IMR-90 (cell line): ENCODE measurements at regions not wholly inside any gene's neighbourhood (a gene's known extent, or its start where the extent isn't known, plus 50 kb on each side); places are given as distances from the start of the nearest gene placed in this dataset.

Source experiments
- ATAC-seq: fragments of 200-7000 bp; cut with Tn5 transposase; 2 replicates; pipeline ENCODE4 v1.9.1; 2020; ENCODE audit warnings: low read depth, mild to moderate bottlenecking, moderate library complexity
- BruUV-seq: library from RNA; stranded (reverse); fragments of 400-500 nt; replicated peaks from 2 replicates; lab custom pipeline; 2021; lab: Mats Ljungman, UMichigan
- CTCF ChIA-PET: fragments of 300-600 bp; formaldehyde crosslinking; extraction: SDS; loops from one replicate; lab custom pipeline; 2021; ENCODE audit warnings: antibody characterized with exemption; lab: Yijun Ruan, JAX
- POLR2A ChIA-PET: fragments of 300-600 bp; sonication (Branson Sonifier 250); formaldehyde crosslinking; loops from one replicate; lab custom pipeline; 2022; ENCODE audit warnings: antibody characterized with exemption; ENCODE audit not compliant: unreplicated experiment; lab: Charles Lee
- DNase-seq: peaks from one replicate; pipeline ENCODE4 v3.0.0; 2013
- H2AFZ ChIP-seq: replicated peaks from 2 replicates; pipeline ENCODE3; 2013; ENCODE audit warnings: low read length, mild to moderate bottlenecking; ENCODE audit not compliant: poor library complexity
- H2AK5ac ChIP-seq: 2 replicates; pipeline ENCODE4 v1.6.1; 2013; ENCODE audit warnings: low read depth, low read length, inconsistent platforms
- H2AK9ac ChIP-seq: replicated peaks from 2 replicates; pipeline ENCODE3; 2013; ENCODE audit warnings: mild to moderate bottlenecking, low read depth, low read length, moderate library complexity; ENCODE audit not compliant: poor library complexity
- H2BK120ac ChIP-seq: 2 replicates; pipeline ENCODE4 v1.6.1; 2013; ENCODE audit warnings: low read depth, low read length, inconsistent platforms
- H2BK15ac ChIP-seq: 3 replicates; pipeline ENCODE4 v1.6.1; 2013; ENCODE audit warnings: low read depth, low read length, inconsistent platforms
- H2BK20ac ChIP-seq: 2 replicates; pipeline ENCODE4 v1.6.1; 2013; ENCODE audit warnings: low read depth, mild to moderate bottlenecking, inconsistent platforms, low read length, moderate library complexity
- H2BK5ac ChIP-seq: 2 replicates; pipeline ENCODE4 v1.6.1; 2013; ENCODE audit warnings: mild to moderate bottlenecking, low read depth, low read length, inconsistent platforms; ENCODE audit not compliant: poor library complexity, severe bottlenecking
- H3K14ac ChIP-seq: replicated peaks from 2 replicates; pipeline ENCODE4 v1.6.1; 2013; ENCODE audit warnings: low read depth, low read length, inconsistent platforms
- H3K18ac ChIP-seq: 2 replicates; pipeline ENCODE4 v1.6.1; 2013; ENCODE audit warnings: low read depth, low read length, control low read depth
- H3K23ac ChIP-seq: 2 replicates; pipeline ENCODE4 v1.6.1; 2013; ENCODE audit warnings: low read depth, low read length, inconsistent platforms
- H3K27ac ChIP-seq: 2 replicates; pipeline ENCODE4 v1.5.1; 2013; ENCODE audit warnings: mild to moderate bottlenecking, control low read depth, low read length; ENCODE audit not compliant: insufficient read depth
- H3K27me3 ChIP-seq: 2 replicates; pipeline ENCODE4 v1.6.1; 2013; ENCODE audit warnings: low read length; ENCODE audit not compliant: control insufficient read depth, insufficient read depth
- H3K36me3 ChIP-seq: 2 replicates; pipeline ENCODE4 v1.6.1; 2013; ENCODE audit warnings: low read length, mixed read lengths; ENCODE audit not compliant: control insufficient read depth, insufficient read depth
- H3K4ac ChIP-seq: 2 replicates; pipeline ENCODE4 v1.6.1; 2013; ENCODE audit warnings: low read depth, low read length, inconsistent platforms
- H3K4me1 ChIP-seq: 2 replicates; pipeline ENCODE4 v1.6.1; 2013; ENCODE audit warnings: low read length, mixed read lengths; ENCODE audit not compliant: control insufficient read depth, insufficient read depth
- H3K4me2 ChIP-seq: 2 replicates; pipeline ENCODE4 v1.6.1; 2013; ENCODE audit warnings: low read depth, mild to moderate bottlenecking, control low read depth, low read length, moderate library complexity
- H3K4me3 ChIP-seq: 2 replicates; pipeline ENCODE4 v1.5.1; 2013; ENCODE audit warnings: low read depth, mild to moderate bottlenecking, control low read depth, low read length, moderate library complexity; ENCODE audit not compliant: insufficient read depth
- H3K56ac ChIP-seq: 2 replicates; pipeline ENCODE4 v1.6.1; 2013; ENCODE audit warnings: low read length, inconsistent platforms; ENCODE audit not compliant: insufficient read depth; ENCODE audit errors: extremely low read depth
- H3K79me1 ChIP-seq, 2 experiments: 2 replicates each; pipeline ENCODE4 v1.6.1; 2013; ENCODE audit warnings: low read length in 2 of 2, inconsistent platforms in 1 of 2, low read depth in 1 of 2
- H3K9ac ChIP-seq: 2 replicates; pipeline ENCODE4 v1.6.1; 2013; ENCODE audit warnings: low read depth, low read length, control low read depth
- H3K9me1 ChIP-seq: 2 replicates; pipeline ENCODE4 v1.6.1; 2013; ENCODE audit warnings: low read length, inconsistent platforms; ENCODE audit not compliant: insufficient read depth
- H3K9me3 ChIP-seq: 2 replicates; pipeline ENCODE4 v1.6.1; 2013; ENCODE audit warnings: low read length; ENCODE audit not compliant: control insufficient read depth, insufficient read depth
- H4K20me1 ChIP-seq: 2 replicates; pipeline ENCODE4 v1.6.1; 2013; ENCODE audit warnings: low read length, inconsistent platforms; ENCODE audit not compliant: insufficient read depth
- H4K5ac ChIP-seq: 2 replicates; pipeline ENCODE4 v1.6.1; 2013; ENCODE audit warnings: mild to moderate bottlenecking, low read depth, low read length, control low read depth
- H4K8ac ChIP-seq, 2 experiments: 2 replicates each; pipeline ENCODE4 v1.6.1; 2013; ENCODE audit warnings: low read depth in 2 of 2, low read length in 2 of 2, control low read depth in 1 of 2, inconsistent platforms in 1 of 2
- H4K91ac ChIP-seq: 2 replicates; pipeline ENCODE4 v1.6.1; 2013; ENCODE audit warnings: low read depth, low read length, inconsistent platforms; ENCODE audit not compliant: insufficient read depth
- RAD21 ChIP-seq: IDR thresholded peaks from 2 replicates; pipeline ENCODE4 v1.6.1; 2012; ENCODE audit warnings: low read length, improper control_type of control experiment
- RCOR1 ChIP-seq: IDR thresholded peaks from 2 replicates; pipeline ENCODE4 v1.6.1; 2012; ENCODE audit warnings: mild to moderate bottlenecking, low read length, improper control_type of control experiment; ENCODE audit not compliant: insufficient replicate concordance
- USF2 ChIP-seq: fragments of 150-350 bp; IDR thresholded peaks from 2 replicates; pipeline ENCODE4 v1.6.1; 2017; ENCODE audit warnings: mild to moderate bottlenecking, antibody characterized with exemption, low read length, low read depth
- WGBS, 2 experiments: methylation state at CpG; one replicate each; pipeline versions ENCODE4 v1.1.5 to v1.1.7; 2013; ENCODE audit warnings: missing lambda C conversion rate in 2 of 2; ENCODE audit not compliant: insufficient read length in 1 of 2; ENCODE audit errors: extremely low coverage in 2 of 2; 5-methylcytosine and 5-hydroxymethylcytosine counted together
- dilution Hi-C: fragments of 300-500 bp; cut with HindIII; formaldehyde crosslinking; loops from one replicate; pipeline ENCODE4 v1.14.3; 2018; ENCODE audit warnings: low sequenced_read_pairs; ENCODE audit not compliant: unreplicated experiment
- in situ Hi-C: fragments of 300-500 bp; cut with MboI; formaldehyde crosslinking; loops from 3 replicates; pipeline ENCODE4 v1.14.3; 2019; ENCODE audit warnings: low sequenced_read_pairs, inconsistent platforms, mixed read lengths
- intact Hi-C: fragments of 100-400 bp; cut with micrococcal nuclease; formaldehyde crosslinking; loops from 2 replicates; pipeline ENCODE4 v1.10.0; 2022

GRCh38 chr13:99757756-99758459, 213.7 kb downstream of the ZIC5 start:
- no peaks in the 10 kb centered on the region for H3K4me1 ChIP-seq
- H3K79me1 ChIP-seq, result no peaks in the 10 kb centered on the region
- no peak overlapping the region for H2BK20ac ChIP-seq
- no peaks in the 10 kb centered on the region for H3K9me1 ChIP-seq
- no peak overlapping the region for H3K9ac ChIP-seq
- no peak overlapping the region for H3K56ac ChIP-seq
- no peak for DNase-seq
- no peak overlapping the region for H2AFZ ChIP-seq
- TF ChIP-seq USF2 (no peak), RCOR1 (no peak), RAD21 (no peak)
- H2BK5ac ChIP-seq, result no peak overlapping the region
- dilution Hi-C loops, result no loop called here
- no peaks in the 10 kb centered on the region for H3K36me3 ChIP-seq
- no peak overlapping the region for H3K4me3 ChIP-seq
- no peaks in the 10 kb centered on the region for H3K27me3 ChIP-seq
- H4K91ac ChIP-seq, result no peak overlapping the region
- no peak overlapping the region for H2AK5ac ChIP-seq
- no peaks in the 10 kb centered on the region for H4K20me1 ChIP-seq
- no peak overlapping the region for H3K14ac ChIP-seq
- no peak overlapping the region for H4K5ac ChIP-seq
- no peak overlapping the region for H3K23ac ChIP-seq
- no peak overlapping the region for H2AK9ac ChIP-seq
- H2BK15ac ChIP-seq, result no peak overlapping the region
- no peak overlapping the region for H3K4me2 ChIP-seq
- no peak overlapping the region for H3K27ac ChIP-seq
- no peak overlapping the region for H4K8ac ChIP-seq
- no CpG with 5 or more reads among the region's 8 CpGs for WGBS, 2 experiments
- in situ Hi-C loops, result no loop called here
- intact Hi-C loops, result no loop called here
- ATAC-seq, result no peak
- ChIA-PET POLR2A (no interaction called here), CTCF (no interaction called here)
- no peak overlapping the region for H3K18ac ChIP-seq
- H2BK120ac ChIP-seq, result no peak overlapping the region
- BruUV-seq, result no TSS peak
- H3K4ac ChIP-seq, result no peak overlapping the region
- no peaks in the 10 kb centered on the region for H3K9me3 ChIP-seq
